ENCODE measurements at regions not wholly inside any gene's neighbourhood (a gene's known extent, or its start where the extent isn't known, plus 50 kb on each side); places are given as distances from the start of the nearest gene placed in this dataset.
"Not testable (repeated sequence)": the region's sequence is repeated elsewhere in the genome, so short reads cannot be mapped to it uniquely, and the experiment has no call there.

GRCh38 chr4:159029481-159029880 is 73.4 kb upstream of the RAPGEF2 start:
- FAIRE-seq = no peak
- DNase-seq (ENCODE audit: insufficient read length, low spot score) = no peak

GRCh38 chr4:159030297-159030696 is 72.6 kb upstream of the RAPGEF2 start:
- not testable (repeated sequence) for FAIRE-seq; DNase-seq (ENCODE audit: insufficient read length, low spot score)

DNA sequence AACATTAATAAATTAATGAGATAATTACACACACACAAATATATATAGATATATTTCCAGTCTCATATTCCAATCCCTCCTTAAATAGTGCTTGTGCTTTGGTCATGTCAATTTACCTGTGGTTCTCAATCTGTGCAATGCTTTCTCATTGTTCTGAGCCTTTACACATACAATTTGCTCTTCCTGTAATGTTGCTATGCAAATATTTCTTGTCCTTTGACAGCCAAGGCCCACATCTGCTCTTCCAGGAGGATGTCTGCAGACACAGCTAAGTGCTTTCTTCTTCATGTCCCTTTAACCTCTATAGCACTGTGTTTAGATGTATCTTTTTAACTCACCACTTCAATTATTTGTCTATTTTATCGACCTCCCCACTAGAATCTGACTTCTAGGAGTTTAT is 67.3 kb upstream of the RAPGEF2 start:
- no peak for FAIRE-seq

GRCh38 chr4:159038536-159038935 is 64.3 kb upstream of the RAPGEF2 start:
- DNase-seq (ENCODE audit: insufficient read length, low spot score) = no peak
- FAIRE-seq = no peak

More for the DNA sequence above, 67.3 kb upstream of the RAPGEF2 start:
- DNase-seq (ENCODE audit: insufficient read length, low spot score) = no peak

GRCh38 chr4:159041054-159042034 is 61.5 kb upstream of the RAPGEF2 start:
- no peak for FAIRE-seq
- no peak for DNase-seq (ENCODE audit: insufficient read length, low spot score)

- DNase-seq (ENCODE audit: insufficient read length, low spot score) = no peak
- no peak for FAIRE-seq
These were observed 60.7 kb upstream of the RAPGEF2 start for GRCh38 chr4:159042097-159042605.

DNA sequence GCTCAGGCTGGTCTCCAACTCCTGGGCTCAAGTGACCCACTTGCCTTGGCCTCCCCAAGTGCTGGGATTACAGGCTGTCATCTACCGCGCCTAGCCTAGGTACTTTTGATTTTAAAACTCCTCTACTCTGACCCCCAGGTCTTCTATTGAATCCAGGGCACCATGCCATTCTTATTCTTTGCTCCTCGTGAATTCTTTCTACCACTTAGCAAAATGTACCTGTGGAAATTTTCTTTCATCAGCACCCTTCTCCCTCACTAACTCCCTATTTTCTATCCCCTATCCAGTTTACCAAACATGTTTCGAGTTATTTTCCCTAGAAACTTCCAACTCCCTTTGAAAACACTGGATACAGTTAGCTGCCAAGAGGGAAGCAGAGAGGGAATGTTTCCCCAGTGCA is 60.0 kb upstream of the RAPGEF2 start:
- DNase-seq (ENCODE audit: insufficient read length, low spot score) (no peak), FAIRE-seq (no peak)

GRCh38 chr4:159043861-159044260 is 59.0 kb upstream of the RAPGEF2 start:
- FAIRE-seq (no peak), DNase-seq (ENCODE audit: insufficient read length, low spot score) (no peak)

GRCh38 chr4:159045321-159045720 is 57.6 kb upstream of the RAPGEF2 start:
- FAIRE-seq (no peak), DNase-seq (ENCODE audit: insufficient read length, low spot score) (no peak)

DNA sequence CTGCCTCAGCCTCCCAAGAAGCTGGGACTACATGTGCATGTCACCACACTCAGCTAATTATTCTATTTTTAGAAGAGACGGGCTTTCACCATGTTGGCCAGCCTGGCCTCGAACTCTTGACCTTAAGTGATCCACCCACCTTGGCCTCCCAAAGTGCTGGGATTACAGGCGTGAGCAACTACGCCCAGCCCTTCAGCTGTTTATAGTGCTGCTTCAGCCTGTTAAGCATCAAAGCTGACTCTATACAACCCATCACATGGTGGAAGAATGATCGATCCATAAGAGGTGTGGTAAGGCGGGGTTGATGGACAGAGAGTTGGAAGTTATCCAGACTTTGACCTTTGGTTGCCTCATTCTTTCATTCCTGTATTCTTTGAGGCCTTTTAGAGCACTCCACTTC is 56.2 kb upstream of the RAPGEF2 start:
- FAIRE-seq = no peak
- DNase-seq (ENCODE audit: insufficient read length, low spot score) = no peak

- FAIRE-seq (no peak), DNase-seq (ENCODE audit: insufficient read length, low spot score) (peak; percentile 24)
These were observed 55.3 kb upstream of the RAPGEF2 start for GRCh38 chr4:159047478-159048165.

GRCh38 chr4:159048166-159048886 is 54.6 kb upstream of the RAPGEF2 start:
- peak; percentile 13 for FAIRE-seq
- peak; percentile 29 for DNase-seq (ENCODE audit: insufficient read length, low spot score)

GRCh38 chr4:159049780-159050375 is 53.0 kb upstream of the RAPGEF2 start:
- FAIRE-seq = no peak
- DNase-seq (ENCODE audit: insufficient read length, low spot score) = no peak

GRCh38 chr4:159051245-159052071 is 51.4 kb upstream of the RAPGEF2 start:
- no peak for FAIRE-seq
- DNase-seq (ENCODE audit: insufficient read length, low spot score) = no peak

DNA sequence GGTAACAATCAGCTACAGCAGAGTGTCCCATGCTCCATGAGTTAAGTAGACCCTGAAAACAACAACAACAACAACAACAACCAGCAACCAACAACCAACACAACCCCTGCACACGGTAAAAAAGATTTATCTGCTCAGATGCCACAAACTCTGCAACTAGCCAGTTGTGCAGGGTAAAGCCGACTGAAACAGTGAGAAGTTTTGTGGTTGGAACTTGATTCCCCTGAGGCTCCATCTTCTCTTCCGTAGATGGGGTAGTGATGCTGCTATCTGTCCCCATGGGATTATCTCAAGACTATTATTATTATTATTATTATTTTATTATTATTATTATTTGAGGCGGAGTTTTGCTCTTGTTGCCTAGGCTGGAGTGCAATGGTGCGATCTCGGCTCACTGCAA is 50.6 kb upstream of the RAPGEF2 start:
- no peak for FAIRE-seq
- no peak for DNase-seq (ENCODE audit: insufficient read length, low spot score)

Measured in HTR-8/SVneo (cell line).